B cell (primary cell): ENCODE measurements at regions not wholly inside any gene's neighbourhood (a gene's known extent, or its start where the extent isn't known, plus 50 kb on each side); places are given as distances from the start of the nearest gene placed in this dataset.

Experiments used
- EZH2 ChIP-seq: IDR thresholded peaks from 2 replicates; pipeline ENCODE4 v1.6.1; 2012; ENCODE audit warnings: borderline replicate concordance, low read depth, mild to moderate bottlenecking, moderate library complexity, low read length; ENCODE audit not compliant: insufficient read depth, poor library complexity, severe bottlenecking
- TF ChIP-seq, protein P1 (sequence below): fragments of 200-600 bp; IDR thresholded peaks from one replicate; pipeline ENCODE4 v1.8.0; 2022; ENCODE audit warnings: antibody characterized with exemption, mild to moderate bottlenecking

- no peak for TF ChIP-seq EZH2
- TF ChIP-seq, protein P1, sequence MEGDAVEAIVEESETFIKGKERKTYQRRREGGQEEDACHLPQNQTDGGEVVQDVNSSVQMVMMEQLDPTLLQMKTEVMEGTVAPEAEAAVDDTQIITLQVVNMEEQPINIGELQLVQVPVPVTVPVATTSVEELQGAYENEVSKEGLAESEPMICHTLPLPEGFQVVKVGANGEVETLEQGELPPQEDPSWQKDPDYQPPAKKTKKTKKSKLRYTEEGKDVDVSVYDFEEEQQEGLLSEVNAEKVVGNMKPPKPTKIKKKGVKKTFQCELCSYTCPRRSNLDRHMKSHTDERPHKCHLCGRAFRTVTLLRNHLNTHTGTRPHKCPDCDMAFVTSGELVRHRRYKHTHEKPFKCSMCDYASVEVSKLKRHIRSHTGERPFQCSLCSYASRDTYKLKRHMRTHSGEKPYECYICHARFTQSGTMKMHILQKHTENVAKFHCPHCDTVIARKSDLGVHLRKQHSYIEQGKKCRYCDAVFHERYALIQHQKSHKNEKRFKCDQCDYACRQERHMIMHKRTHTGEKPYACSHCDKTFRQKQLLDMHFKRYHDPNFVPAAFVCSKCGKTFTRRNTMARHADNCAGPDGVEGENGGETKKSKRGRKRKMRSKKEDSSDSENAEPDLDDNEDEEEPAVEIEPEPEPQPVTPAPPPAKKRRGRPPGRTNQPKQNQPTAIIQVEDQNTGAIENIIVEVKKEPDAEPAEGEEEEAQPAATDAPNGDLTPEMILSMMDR, result no peak
Measured at GRCh38 chr18:2027756-2028155, 543.5 kb downstream of the METTL4 start.
